ENCODE measurements at regions not wholly inside any gene's neighbourhood (a gene's known extent, or its start where the extent isn't known, plus 50 kb on each side); places are given as distances from the start of the nearest gene placed in this dataset.

DNA sequence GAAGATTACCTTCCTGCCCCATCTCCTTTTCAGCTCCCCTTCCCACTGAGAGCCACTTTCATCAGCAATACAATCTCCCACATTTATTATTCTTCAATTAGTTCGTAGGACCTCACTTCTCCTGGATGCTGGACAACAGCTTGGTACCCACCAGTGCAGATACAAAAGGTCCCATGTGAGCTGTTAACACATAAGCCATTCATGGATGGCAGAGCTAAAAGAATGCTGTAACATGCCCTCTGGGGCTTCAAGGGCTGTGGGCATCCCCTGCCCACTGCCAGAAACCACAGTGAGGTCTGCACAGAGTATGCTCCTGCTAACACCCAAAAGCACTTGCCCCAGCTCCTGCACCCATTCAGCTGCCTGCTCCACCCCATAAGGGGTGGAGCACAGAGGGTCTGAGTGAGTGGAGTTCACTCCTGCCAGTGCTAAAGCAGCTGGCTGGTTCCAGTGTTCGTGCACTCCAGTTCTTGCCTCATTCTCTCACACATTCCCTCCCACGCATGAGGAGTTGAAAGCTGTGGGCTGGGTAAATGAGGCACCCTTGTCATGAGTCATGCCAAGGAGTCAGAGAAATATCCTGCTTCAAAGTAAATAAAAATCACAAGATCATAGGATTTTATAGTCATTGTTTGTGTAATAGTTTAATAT lies 305.9 kb upstream of the TMEFF2 start:
- Histone ChIP-seq H4K20me1 (ENCODE audit: control insufficient read depth, insufficient read depth, low read length, poor library complexity, severe bottlenecking) (no peaks in the 10 kb centered on the region), H3K36me3 (replicated peaks in 1 of 2; ENCODE audit: control extremely low read depth in 1 of 2, control insufficient read depth in 1 of 2, extremely low read depth in 1 of 2, insufficient read depth in 2 of 2, low read length in 1 of 2) (no peaks in the 10 kb centered on the region), H3K27me3 (replicated peaks in 1 of 4; ENCODE audit: control extremely low read depth in 1 of 4, control insufficient read depth in 3 of 4, insufficient read depth in 4 of 4, low read length in 3 of 4) (no peaks in the 10 kb centered on the region), H3K9me3 (ENCODE audit: control extremely low read depth in 1 of 3, control insufficient read depth in 2 of 3, insufficient read depth in 1 of 3, low read length in 2 of 3) (no peaks in the 10 kb centered on the region), H3K27ac (ENCODE audit: low read length in 2 of 2) (no peak overlapping the region), H3K4me3 (ENCODE audit: control extremely low read depth in 1 of 5, extremely low read depth in 1 of 5, insufficient read depth in 1 of 5, low read depth in 2 of 5, low read length in 4 of 5) (no peak overlapping the region), H3K9ac (ENCODE audit: low read length) (no peak overlapping the region), H3K79me2 (ENCODE audit: control insufficient read depth, insufficient read depth, low read length) (no peaks in the 10 kb centered on the region), H3K4me1 (ENCODE audit: control insufficient read depth in 2 of 2, insufficient read depth in 2 of 2, low read length in 2 of 2) (no peaks in the 10 kb centered on the region), H3K4me2 (replicated peaks; ENCODE audit: low read depth, low read length, poor library complexity, severe bottlenecking) (no peak overlapping the region), H2AFZ (ENCODE audit: insufficient read depth, low read depth, low read length, poor library complexity, severe bottlenecking) (no peak overlapping the region)
- Mint-ChIP-seq H3K27ac (no peak overlapping the region), H3K9me3 (ENCODE audit: insufficient read depth) (no peaks in the 10 kb centered on the region), H3K4me1 (no peaks in the 10 kb centered on the region), H3K27me3 (no peaks in the 10 kb centered on the region), H3K4me3 (no peak overlapping the region)
- ATAC-seq (ENCODE audit: low read depth) (no peak), DNase-seq (no peak)
- intact Hi-C loops (cut with micrococcal nuclease): no loop called here
- ChIA-PET CTCF (no interaction called here), POLR2A (no interaction called here)
- 82% methylated on average over 1 of the region's 3 CpGs for WGBS (ENCODE audit: insufficient coverage)
- no peak for TF ChIP-seq EZH2 (IDR thresholded peaks at IDR 0.05; ENCODE audit: borderline replicate concordance, insufficient read depth, low read depth, low read length, poor library complexity, severe bottlenecking)
- TF ChIP-seq, protein P1, sequence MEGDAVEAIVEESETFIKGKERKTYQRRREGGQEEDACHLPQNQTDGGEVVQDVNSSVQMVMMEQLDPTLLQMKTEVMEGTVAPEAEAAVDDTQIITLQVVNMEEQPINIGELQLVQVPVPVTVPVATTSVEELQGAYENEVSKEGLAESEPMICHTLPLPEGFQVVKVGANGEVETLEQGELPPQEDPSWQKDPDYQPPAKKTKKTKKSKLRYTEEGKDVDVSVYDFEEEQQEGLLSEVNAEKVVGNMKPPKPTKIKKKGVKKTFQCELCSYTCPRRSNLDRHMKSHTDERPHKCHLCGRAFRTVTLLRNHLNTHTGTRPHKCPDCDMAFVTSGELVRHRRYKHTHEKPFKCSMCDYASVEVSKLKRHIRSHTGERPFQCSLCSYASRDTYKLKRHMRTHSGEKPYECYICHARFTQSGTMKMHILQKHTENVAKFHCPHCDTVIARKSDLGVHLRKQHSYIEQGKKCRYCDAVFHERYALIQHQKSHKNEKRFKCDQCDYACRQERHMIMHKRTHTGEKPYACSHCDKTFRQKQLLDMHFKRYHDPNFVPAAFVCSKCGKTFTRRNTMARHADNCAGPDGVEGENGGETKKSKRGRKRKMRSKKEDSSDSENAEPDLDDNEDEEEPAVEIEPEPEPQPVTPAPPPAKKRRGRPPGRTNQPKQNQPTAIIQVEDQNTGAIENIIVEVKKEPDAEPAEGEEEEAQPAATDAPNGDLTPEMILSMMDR (IDR thresholded peaks at IDR 0.05): no peak

DNA sequence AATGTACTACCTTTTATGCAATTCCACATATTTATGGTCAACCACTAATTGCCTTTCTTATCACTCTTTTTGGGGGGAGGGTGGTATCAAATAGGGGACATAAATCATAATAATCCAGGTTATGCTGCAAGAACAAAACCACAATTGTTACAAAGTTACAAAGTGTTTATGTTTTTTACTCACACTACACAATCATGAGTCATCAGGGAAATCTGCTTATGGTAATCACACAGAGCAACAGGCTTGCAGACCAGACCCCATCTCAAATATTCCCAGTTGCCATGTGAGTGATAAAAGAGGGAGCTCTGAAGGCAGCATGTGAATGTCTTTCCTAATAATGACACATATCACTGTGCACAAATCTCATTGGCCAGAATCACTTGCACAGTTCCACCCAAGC lies 304.7 kb upstream of the TMEFF2 start:
- Histone ChIP-seq H4K20me1 (ENCODE audit: control insufficient read depth, insufficient read depth, low read length, poor library complexity, severe bottlenecking) (no peaks in the 10 kb centered on the region), H3K36me3 (replicated peaks in 1 of 2; ENCODE audit: control extremely low read depth in 1 of 2, control insufficient read depth in 1 of 2, extremely low read depth in 1 of 2, insufficient read depth in 2 of 2, low read length in 1 of 2) (no peaks in the 10 kb centered on the region), H3K27ac (ENCODE audit: low read length in 2 of 2) (no peak overlapping the region), H3K4me3 (ENCODE audit: control extremely low read depth in 1 of 5, extremely low read depth in 1 of 5, insufficient read depth in 1 of 5, low read depth in 2 of 5, low read length in 4 of 5) (no peak overlapping the region), H3K9ac (ENCODE audit: low read length) (no peak overlapping the region), H3K4me1 (ENCODE audit: control insufficient read depth in 2 of 2, insufficient read depth in 2 of 2, low read length in 2 of 2) (no peaks in the 10 kb centered on the region), H3K27me3 (replicated peaks in 1 of 4; ENCODE audit: control extremely low read depth in 1 of 4, control insufficient read depth in 3 of 4, insufficient read depth in 4 of 4, low read length in 3 of 4) (no peaks in the 10 kb centered on the region), H3K9me3 (ENCODE audit: control extremely low read depth in 1 of 3, control insufficient read depth in 2 of 3, insufficient read depth in 1 of 3, low read length in 2 of 3) (no peaks in the 10 kb centered on the region), H3K4me2 (replicated peaks; ENCODE audit: low read depth, low read length, poor library complexity, severe bottlenecking) (no peak overlapping the region), H2AFZ (ENCODE audit: insufficient read depth, low read depth, low read length, poor library complexity, severe bottlenecking) (no peak overlapping the region), H3K79me2 (ENCODE audit: control insufficient read depth, insufficient read depth, low read length) (no peaks in the 10 kb centered on the region)
- H3K27me3 Mint-ChIP-seq: no peaks in the 10 kb centered on the region
- intact Hi-C loops (cut with micrococcal nuclease): no loop called here
- ChIA-PET POLR2A (no interaction called here), CTCF (no interaction called here)
- DNase-seq (no peak), ATAC-seq (ENCODE audit: low read depth) (no peak)
- no peaks in the 10 kb centered on the region for H3K4me1 Mint-ChIP-seq
- no peak overlapping the region for H3K4me3 Mint-ChIP-seq
- H3K9me3 Mint-ChIP-seq (ENCODE audit: insufficient read depth): no peaks in the 10 kb centered on the region
- no peak overlapping the region for H3K27ac Mint-ChIP-seq
- TF ChIP-seq, protein P1 (IDR thresholded peaks at IDR 0.05): no peak
- no peak for TF ChIP-seq EZH2 (IDR thresholded peaks at IDR 0.05; ENCODE audit: borderline replicate concordance, insufficient read depth, low read depth, low read length, poor library complexity, severe bottlenecking)

Measured in B cell (primary cell).